ENCODE measurements at regions not wholly inside any gene's neighbourhood (a gene's known extent, or its start where the extent isn't known, plus 50 kb on each side); places are given as distances from the start of the nearest gene placed in this dataset.

- Histone ChIP-seq H3K27me3 (no peaks in the 10 kb centered on the region), H3K9me3 (no peaks in the 10 kb centered on the region), H3K36me3 (no peaks in the 10 kb centered on the region), H3K4me1 (no peaks in the 10 kb centered on the region), H3K27ac (no peak overlapping the region), H3K4me3 (no peak overlapping the region)
- 82 to 92% methylated on average over 2 to 7 of the region's 7 CpGs for WGBS, 2 donors (ENCODE audit: low coverage in 1 of 2)
- no peak for DNase-seq
- TF ChIP-seq POLR2AphosphoS5 (IDR thresholded peaks at IDR 0.05) = no peak
- TF ChIP-seq EP300 (IDR thresholded peaks at IDR 0.05; ENCODE audit: low read depth) = no peak
- TF ChIP-seq CTCF (IDR thresholded peaks at IDR 0.05) = no peak
- no peak for TF ChIP-seq POLR2A (IDR thresholded peaks at IDR 0.05)
- intact Hi-C loops (cut with DNase I; ENCODE audit: low total_unique reads) = no loop called here
- in situ Hi-C loops (cut with MboI; ENCODE audit: low pct_ligation_motif_present in 1 of 4, low pct_unique_long_range_greater_than_20kb in 1 of 4, low sequenced_read_pairs in 3 of 4) = no loop called here
Measured at GRCh38 chr13:90564096-90564495, 783.4 kb upstream of the MIR17HG start.

- TF ChIP-seq POLR2AphosphoS5 (IDR thresholded peaks at IDR 0.05) (no peak), CTCF (IDR thresholded peaks at IDR 0.05) (no peak), POLR2A (IDR thresholded peaks at IDR 0.05) (no peak), EP300 (IDR thresholded peaks at IDR 0.05; ENCODE audit: low read depth) (no peak)
- no peak overlapping the region for H3K27ac ChIP-seq
- DNase-seq = no peak
- no peaks in the 10 kb centered on the region for H3K9me3 ChIP-seq
- intact Hi-C loops (cut with DNase I; ENCODE audit: low total_unique reads) (no loop called here), in situ Hi-C loops (cut with MboI; ENCODE audit: low pct_ligation_motif_present in 1 of 4, low pct_unique_long_range_greater_than_20kb in 1 of 4, low sequenced_read_pairs in 3 of 4) (no loop called here)
- 63 to 78% methylated on average over 1 of the region's 1 CpG for WGBS, 2 donors (ENCODE audit: low coverage in 1 of 2)
- no peaks in the 10 kb centered on the region for H3K4me1 ChIP-seq
- no peaks in the 10 kb centered on the region for H3K36me3 ChIP-seq
- no peak overlapping the region for H3K4me3 ChIP-seq
- H3K27me3 ChIP-seq = no peaks in the 10 kb centered on the region
Measured at GRCh38 chr13:90564566-90564965, 782.9 kb upstream of the MIR17HG start.

GRCh38 chr13:90565985-90566713 is 781.3 kb upstream of the MIR17HG start:
- no peaks in the 10 kb centered on the region for H3K27me3 ChIP-seq
- TF ChIP-seq POLR2A (IDR thresholded peaks at IDR 0.05) = no peak
- TF ChIP-seq POLR2AphosphoS5 (IDR thresholded peaks at IDR 0.05) = no peak
- TF ChIP-seq CTCF (IDR thresholded peaks at IDR 0.05) = no peak
- no peak for TF ChIP-seq EP300 (IDR thresholded peaks at IDR 0.05; ENCODE audit: low read depth)
- in situ Hi-C loops (cut with MboI; ENCODE audit: low pct_ligation_motif_present in 1 of 4, low pct_unique_long_range_greater_than_20kb in 1 of 4, low sequenced_read_pairs in 3 of 4) = no loop called here
- no peaks in the 10 kb centered on the region for H3K4me1 ChIP-seq
- H3K9me3 ChIP-seq = no peaks in the 10 kb centered on the region
- DNase-seq = no peak
- intact Hi-C loops (cut with DNase I; ENCODE audit: low total_unique reads) = no loop called here
- no peaks in the 10 kb centered on the region for H3K36me3 ChIP-seq
- H3K27ac ChIP-seq = no peak overlapping the region
- no peak overlapping the region for H3K4me3 ChIP-seq
- 57 to 78% methylated on average over 2 to 3 of the region's 3 CpGs for WGBS, 2 donors (ENCODE audit: low coverage in 1 of 2)

GRCh38 chr13:90568165-90568564 is 779.3 kb upstream of the MIR17HG start:
- no peaks in the 10 kb centered on the region for H3K4me1 ChIP-seq
- no peaks in the 10 kb centered on the region for H3K36me3 ChIP-seq
- H3K9me3 ChIP-seq = no peaks in the 10 kb centered on the region
- in situ Hi-C loops (cut with MboI; ENCODE audit: low pct_ligation_motif_present in 1 of 4, low pct_unique_long_range_greater_than_20kb in 1 of 4, low sequenced_read_pairs in 3 of 4) = no loop called here
- H3K4me3 ChIP-seq = no peak overlapping the region
- intact Hi-C loops (cut with DNase I; ENCODE audit: low total_unique reads) = no loop called here
- no peaks in the 10 kb centered on the region for H3K27me3 ChIP-seq
- no peak for TF ChIP-seq POLR2AphosphoS5 (IDR thresholded peaks at IDR 0.05)
- no peak for TF ChIP-seq POLR2A (IDR thresholded peaks at IDR 0.05)
- no peak for TF ChIP-seq CTCF (IDR thresholded peaks at IDR 0.05)
- TF ChIP-seq EP300 (IDR thresholded peaks at IDR 0.05; ENCODE audit: low read depth) = no peak
- H3K27ac ChIP-seq = no peak overlapping the region
- no peak for DNase-seq
